Muscle of leg (tissue), 3 donors: ENCODE measurements at regions not wholly inside any gene's neighbourhood (a gene's known extent, or its start where the extent isn't known, plus 50 kb on each side); places are given as distances from the start of the nearest gene placed in this dataset.

Experiments
- DNase-seq: peaks from one replicate; pipeline ENCODE4 v3.0.0; 2013
- H3K27ac ChIP-seq: one replicate; pipeline ENCODE4 v1.5.1; 2013; ENCODE audit warnings: mild to moderate bottlenecking, low read length, control low read depth
- H3K27me3 ChIP-seq: one replicate; pipeline ENCODE4 v1.6.1; 2013; ENCODE audit warnings: low read length; ENCODE audit not compliant: control insufficient read depth, insufficient read depth
- H3K36me3 ChIP-seq: one replicate; pipeline ENCODE4 v1.6.1; 2013; ENCODE audit warnings: low read length; ENCODE audit not compliant: control insufficient read depth, insufficient read depth
- H3K4me1 ChIP-seq: one replicate; pipeline ENCODE4 v1.6.1; 2013; ENCODE audit warnings: low read length; ENCODE audit not compliant: control insufficient read depth, insufficient read depth
- H3K4me3 ChIP-seq: one replicate; pipeline ENCODE4 v1.5.1; 2013; ENCODE audit warnings: low read length, control low read depth
- H3K9me3 ChIP-seq: replicated peaks from 2 replicates; pipeline ENCODE4 v1.6.1; 2013; ENCODE audit warnings: low read depth, low read length; ENCODE audit not compliant: control insufficient read depth
- WGBS: methylation state at CpG from one replicate; pipeline ENCODE4 v1.1.5; 2013; ENCODE audit warnings: missing lambda C conversion rate; ENCODE audit not compliant: insufficient coverage; 5-methylcytosine and 5-hydroxymethylcytosine counted together

DNA sequence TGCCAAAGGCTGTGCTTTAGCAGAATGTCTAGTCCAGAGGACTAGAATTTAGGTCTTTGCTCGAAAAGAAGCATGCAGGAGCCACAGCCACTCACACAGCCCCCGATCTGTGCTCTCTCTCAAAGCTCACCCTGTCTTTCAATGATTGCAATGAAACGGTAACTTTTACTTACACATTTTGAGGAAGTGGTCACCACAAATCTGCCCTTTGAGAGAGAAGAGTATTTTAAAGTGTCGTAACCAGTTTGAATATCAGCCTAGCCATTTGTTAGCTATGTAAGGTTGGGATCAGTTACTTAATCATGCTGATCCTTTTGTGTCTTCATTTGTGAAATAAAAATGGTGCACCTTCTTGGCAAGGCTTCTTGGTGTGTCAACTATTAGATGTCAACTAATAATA is 209.0 kb downstream of the TFAP2A start:
- no CpG with 5 or more reads among the region's 4 CpGs for WGBS
- Histone ChIP-seq H3K9me3 (no peaks in the 10 kb centered on the region), H3K36me3 (no peaks in the 10 kb centered on the region), H3K27me3 (no peaks in the 10 kb centered on the region), H3K4me3 (no peak overlapping the region), H3K4me1 (no peaks in the 10 kb centered on the region), H3K27ac (no peak overlapping the region)
- DNase-seq: no peak

DNA sequence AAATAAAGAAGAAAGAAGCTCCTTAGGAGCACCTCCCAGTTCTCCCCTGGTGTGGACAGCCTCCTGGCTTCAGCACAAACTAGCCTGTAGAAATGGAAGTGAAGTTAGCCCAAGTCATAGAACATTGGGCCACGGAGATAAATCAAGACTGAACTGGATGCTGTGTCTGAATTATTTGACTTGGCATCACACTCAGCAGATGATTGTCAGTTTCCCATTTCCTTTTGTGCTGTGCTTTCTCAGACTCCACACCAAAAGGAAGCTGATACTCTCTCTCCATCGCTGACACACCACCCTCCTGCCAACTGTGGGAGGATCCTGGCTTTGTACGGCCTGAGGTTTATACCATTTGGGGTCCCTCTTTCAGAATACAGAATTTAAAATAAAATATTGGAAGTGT is 209.8 kb downstream of the TFAP2A start:
- Histone ChIP-seq H3K9me3 (no peaks in the 10 kb centered on the region), H3K4me3 (no peak overlapping the region), H3K4me1 (no peaks in the 10 kb centered on the region), H3K27me3 (no peaks in the 10 kb centered on the region), H3K36me3 (no peaks in the 10 kb centered on the region), H3K27ac (no peak overlapping the region)
- 56% methylated on average over 1 of the region's 3 CpGs for WGBS
- DNase-seq: peak; percentile 37

DNA sequence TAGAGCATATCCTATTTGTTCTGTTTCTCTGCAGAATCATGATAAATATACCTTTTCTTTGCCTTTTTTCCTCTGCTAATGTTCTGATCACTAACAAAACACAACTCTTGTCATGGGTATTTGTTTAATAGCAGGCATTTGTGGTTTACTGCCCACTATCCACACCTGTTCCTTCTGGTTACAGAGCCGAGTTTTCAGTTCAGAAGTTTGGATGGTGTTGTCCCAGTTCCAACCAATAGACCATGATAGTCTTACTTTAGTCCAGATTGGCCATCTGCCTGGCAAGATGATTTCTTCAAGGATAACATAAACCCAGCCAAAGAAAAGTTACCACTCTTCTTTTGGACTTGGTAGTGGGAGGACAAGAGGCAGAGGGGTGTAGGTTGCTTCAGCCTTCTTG is 211.2 kb downstream of the TFAP2A start:
- 80% methylated on average over 1 of the region's 1 CpG for WGBS
- Histone ChIP-seq H3K4me3 (no peak overlapping the region), H3K36me3 (no peaks in the 10 kb centered on the region)

DNA sequence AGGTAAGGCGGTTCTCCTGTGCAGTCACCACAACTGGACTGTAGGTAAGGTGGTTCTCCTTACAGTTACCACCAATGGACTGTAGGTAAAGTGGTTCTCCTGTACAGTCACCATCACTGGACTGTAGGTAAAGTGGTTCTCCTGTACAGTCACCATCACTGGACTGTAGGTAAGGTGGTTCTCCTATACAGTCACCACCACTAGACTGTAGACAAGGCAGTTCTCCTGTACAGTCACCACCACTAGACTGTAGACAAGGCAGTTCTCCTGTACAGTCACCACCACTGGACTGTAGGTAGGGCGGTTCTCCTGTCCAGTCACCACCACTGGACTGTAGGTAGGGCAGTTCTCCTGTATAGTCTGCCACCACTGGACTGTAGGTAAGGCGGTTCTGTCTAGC is 212.3 kb downstream of the TFAP2A start:
- WGBS: 100% methylated on average over 1 of the region's 3 CpGs
- H3K27ac ChIP-seq: no peak overlapping the region
- no peak for DNase-seq
- H3K27me3 ChIP-seq: no peaks in the 10 kb centered on the region
- H3K4me1 ChIP-seq: no peaks in the 10 kb centered on the region
- H3K9me3 ChIP-seq: no peaks in the 10 kb centered on the region
- no peak overlapping the region for H3K4me3 ChIP-seq
- no peaks in the 10 kb centered on the region for H3K36me3 ChIP-seq

More for the DNA sequence above, 211.2 kb downstream of the TFAP2A start:
- DNase-seq: no peak
- Histone ChIP-seq H3K4me1 (no peaks in the 10 kb centered on the region), H3K9me3 (no peaks in the 10 kb centered on the region), H3K27ac (no peak overlapping the region), H3K27me3 (no peaks in the 10 kb centered on the region)

GRCh38 chr6:10201606-10202510 is 213.0 kb downstream of the TFAP2A start:
- H3K27me3 ChIP-seq: no peaks in the 10 kb centered on the region
- no peaks in the 10 kb centered on the region for H3K36me3 ChIP-seq
- H3K4me1 ChIP-seq: no peaks in the 10 kb centered on the region
- no peak overlapping the region for H3K4me3 ChIP-seq
- 43% methylated on average over 2 of the region's 8 CpGs for WGBS
- no peaks in the 10 kb centered on the region for H3K9me3 ChIP-seq
- H3K27ac ChIP-seq: no peak overlapping the region
- DNase-seq: peak; percentile 65

- no peak for DNase-seq
- WGBS: 90% methylated on average over 4 of the region's 5 CpGs
- Histone ChIP-seq H3K4me3 (no peak overlapping the region), H3K27me3 (no peaks in the 10 kb centered on the region), H3K36me3 (no peaks in the 10 kb centered on the region), H3K9me3 (no peaks in the 10 kb centered on the region), H3K4me1 (no peaks in the 10 kb centered on the region), H3K27ac (no peak overlapping the region)
Observed at GRCh38 chr6:10196090-10196489, 218.8 kb downstream of the TFAP2A start.

- Histone ChIP-seq H3K36me3 (no peaks in the 10 kb centered on the region), H3K4me1 (no peaks in the 10 kb centered on the region), H3K9me3 (no peaks in the 10 kb centered on the region), H3K27ac (no peak overlapping the region), H3K4me3 (no peak overlapping the region), H3K27me3 (no peaks in the 10 kb centered on the region)
- WGBS: 67% methylated on average over 1 of the region's 5 CpGs
- peak; percentile 51 for DNase-seq
Observed at GRCh38 chr6:10194816-10195672, 219.8 kb downstream of the TFAP2A start.

DNA sequence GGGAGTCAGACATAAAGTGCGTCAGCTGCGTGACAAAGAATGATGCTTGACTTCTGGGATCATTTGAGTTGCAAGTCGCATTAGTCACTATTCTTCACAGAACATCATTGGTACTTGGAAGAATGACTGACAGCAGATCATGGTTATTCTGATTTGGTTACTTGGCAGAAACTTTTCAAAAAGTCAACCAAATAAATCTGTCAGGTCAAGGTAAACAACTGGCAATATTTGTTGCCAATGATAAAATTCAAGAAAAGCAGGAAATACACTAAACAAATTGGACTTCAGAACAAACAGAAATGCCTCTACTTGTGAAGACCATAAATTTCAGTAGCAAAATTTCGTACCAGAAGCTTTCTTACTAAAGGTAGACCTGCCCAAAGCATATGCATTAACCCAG is 221.6 kb downstream of the TFAP2A start:
- DNase-seq: no peak
- no peak overlapping the region for H3K27ac ChIP-seq
- no peak overlapping the region for H3K4me3 ChIP-seq
- no peaks in the 10 kb centered on the region for H3K27me3 ChIP-seq
- no peaks in the 10 kb centered on the region for H3K9me3 ChIP-seq
- no peaks in the 10 kb centered on the region for H3K36me3 ChIP-seq
- WGBS: 50% methylated on average over 1 of the region's 4 CpGs
- no peaks in the 10 kb centered on the region for H3K4me1 ChIP-seq

DNA sequence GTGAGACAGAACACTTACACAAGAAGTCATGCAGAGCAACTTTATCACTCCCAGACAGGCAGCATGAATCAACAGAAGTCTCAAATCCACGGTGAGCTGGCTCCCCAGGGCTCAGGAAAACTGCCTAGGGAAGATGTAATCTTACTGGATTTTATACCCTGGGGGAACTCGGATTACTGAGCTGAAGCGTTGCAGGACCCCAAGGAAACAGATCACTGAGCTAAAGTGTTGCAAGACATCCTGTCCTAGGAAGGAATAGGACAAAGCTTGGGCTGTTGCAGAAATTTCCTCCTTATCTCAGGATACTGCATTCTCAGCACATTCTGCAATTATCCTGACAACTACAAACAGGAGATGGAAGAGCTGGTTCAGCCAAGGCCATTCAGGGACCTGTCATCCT is 224.8 kb downstream of the TFAP2A start:
- no peaks in the 10 kb centered on the region for H3K9me3 ChIP-seq
- no peak overlapping the region for H3K4me3 ChIP-seq
- H3K4me1 ChIP-seq: no peaks in the 10 kb centered on the region
- DNase-seq: no peak
- no peaks in the 10 kb centered on the region for H3K36me3 ChIP-seq
- no peak overlapping the region for H3K27ac ChIP-seq
- peaks cover 2% of the 10 kb centered on the region for H3K27me3 ChIP-seq
- 24% methylated on average over 2 of the region's 3 CpGs for WGBS
